Adipocyte (in vitro differentiated cells): ENCODE measurements at regions not wholly inside any gene's neighbourhood (a gene's known extent, or its start where the extent isn't known, plus 50 kb on each side); places are given as distances from the start of the nearest gene placed in this dataset.
A peak's percentile ranks its signal among the peaks of the same experiment; 100 is the strongest.

ENCODE experiments used
- DNase-seq: peaks from one replicate; pipeline ENCODE4 v3.0.0-alpha.2; 2015; ENCODE audit warnings: low read depth
- H3K27me3 ChIP-seq: replicated peaks from 2 replicates; pipeline ENCODE4 v1.7.0; 2013; ENCODE audit warnings: mild to moderate bottlenecking, low read length, moderate library complexity; ENCODE audit not compliant: control insufficient read depth, insufficient read depth
- H3K36me3 ChIP-seq: 2 replicates; pipeline ENCODE4 v1.7.0; 2013; ENCODE audit warnings: low read length, mild to moderate bottlenecking, moderate library complexity; ENCODE audit not compliant: control insufficient read depth, insufficient read depth, severe bottlenecking
- H3K4me1 ChIP-seq: 2 replicates; pipeline ENCODE4 v1.7.0; 2013; ENCODE audit warnings: mild to moderate bottlenecking, low read length, moderate library complexity; ENCODE audit not compliant: control insufficient read depth, insufficient read depth
- H3K4me3 ChIP-seq: 2 replicates; pipeline ENCODE4 v1.7.0; 2013; ENCODE audit warnings: mild to moderate bottlenecking, low read length, moderate library complexity
- H3K9ac ChIP-seq: 2 replicates; pipeline ENCODE4 v1.7.0; 2013; ENCODE audit warnings: mild to moderate bottlenecking, low read length, moderate library complexity
- H3K9me3 ChIP-seq: 2 replicates; pipeline ENCODE4 v1.7.0; 2013; ENCODE audit warnings: mild to moderate bottlenecking, low read length, moderate library complexity; ENCODE audit not compliant: control insufficient read depth

DNA sequence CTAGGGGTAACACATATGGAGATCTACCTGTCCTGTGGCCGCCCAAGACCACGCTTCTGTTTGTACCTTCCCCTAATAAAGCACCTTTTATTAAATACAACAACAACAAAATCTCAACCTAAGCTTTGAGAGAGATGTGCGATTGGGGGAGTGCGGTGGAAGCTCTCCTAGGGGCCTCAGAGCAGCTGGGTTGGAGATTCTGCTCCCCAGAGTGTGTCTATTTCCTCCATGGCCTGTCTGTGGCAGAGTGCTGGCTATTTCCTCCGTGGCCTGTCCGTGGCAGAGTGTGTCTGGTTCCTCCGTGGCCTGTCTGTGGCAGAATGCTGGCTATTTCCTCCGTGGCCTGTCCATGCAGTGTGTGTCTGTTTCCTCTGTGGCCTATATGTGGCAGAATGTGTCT is 139.3 kb upstream of the IPO9 start:
- no peaks in the 10 kb centered on the region for H3K36me3 ChIP-seq
- H3K4me1 ChIP-seq = peaks cover 31% of the 10 kb centered on the region
- H3K9ac ChIP-seq = no peak overlapping the region
- no peak overlapping the region for H3K4me3 ChIP-seq
- no peaks in the 10 kb centered on the region for H3K9me3 ChIP-seq
- DNase-seq = no peak
- H3K27me3 ChIP-seq = no peaks in the 10 kb centered on the region

GRCh38 chr1:201690528-201690927 is 138.4 kb upstream of the IPO9 start:
- DNase-seq = no peak
- peaks cover 40% of the 10 kb centered on the region for H3K4me1 ChIP-seq
- H3K4me3 ChIP-seq = no peak overlapping the region
- H3K36me3 ChIP-seq = no peaks in the 10 kb centered on the region
- H3K9ac ChIP-seq = no peak overlapping the region
- H3K9me3 ChIP-seq = no peaks in the 10 kb centered on the region
- H3K27me3 ChIP-seq = no peaks in the 10 kb centered on the region

DNA sequence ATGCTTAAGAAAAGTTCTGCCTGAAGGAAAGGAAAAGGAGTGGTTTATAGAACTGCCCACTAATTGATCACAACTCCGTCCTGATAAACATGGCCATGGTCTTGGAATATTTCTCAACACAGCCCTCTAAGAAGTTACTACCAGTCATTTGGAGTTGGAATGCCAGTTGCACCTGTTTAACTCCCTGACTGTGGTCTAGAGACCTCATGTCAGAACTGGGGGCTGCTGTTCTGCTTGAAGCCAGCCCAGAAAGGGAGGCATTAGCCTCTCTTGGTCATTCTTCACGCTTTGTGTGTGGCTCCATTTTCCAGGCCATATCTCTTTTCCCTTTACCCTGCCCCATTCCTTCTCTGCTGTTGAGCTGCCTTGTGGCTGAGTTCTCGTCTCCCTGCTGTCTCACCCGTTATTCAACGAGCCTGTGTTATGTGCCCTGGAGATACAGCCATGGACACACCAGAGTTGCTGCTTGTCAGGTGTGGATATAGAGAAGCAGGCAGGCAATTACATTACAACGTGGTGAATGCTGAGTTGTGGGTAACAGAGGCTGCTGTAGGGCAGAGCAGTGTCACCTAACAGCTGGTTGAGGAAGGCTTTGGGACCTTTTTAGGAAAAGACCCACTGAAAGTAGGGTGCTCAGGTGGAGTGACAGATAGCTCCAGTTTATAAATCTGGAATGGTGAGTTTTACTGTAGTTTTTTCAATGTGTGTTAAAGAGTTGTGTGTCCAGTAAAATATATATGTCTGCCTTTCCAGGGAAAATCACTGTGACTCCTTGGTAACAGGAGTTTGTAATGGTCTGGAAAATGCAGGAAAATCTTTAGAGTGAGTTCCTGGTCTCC is 137.0 kb upstream of the IPO9 start:
- no peaks in the 10 kb centered on the region for H3K36me3 ChIP-seq
- H3K9me3 ChIP-seq = no peaks in the 10 kb centered on the region
- no peak for DNase-seq
- H3K27me3 ChIP-seq = no peaks in the 10 kb centered on the region
- no peak overlapping the region for H3K9ac ChIP-seq
- H3K4me3 ChIP-seq = no peak overlapping the region
- peaks cover 47% of the 10 kb centered on the region for H3K4me1 ChIP-seq

DNA sequence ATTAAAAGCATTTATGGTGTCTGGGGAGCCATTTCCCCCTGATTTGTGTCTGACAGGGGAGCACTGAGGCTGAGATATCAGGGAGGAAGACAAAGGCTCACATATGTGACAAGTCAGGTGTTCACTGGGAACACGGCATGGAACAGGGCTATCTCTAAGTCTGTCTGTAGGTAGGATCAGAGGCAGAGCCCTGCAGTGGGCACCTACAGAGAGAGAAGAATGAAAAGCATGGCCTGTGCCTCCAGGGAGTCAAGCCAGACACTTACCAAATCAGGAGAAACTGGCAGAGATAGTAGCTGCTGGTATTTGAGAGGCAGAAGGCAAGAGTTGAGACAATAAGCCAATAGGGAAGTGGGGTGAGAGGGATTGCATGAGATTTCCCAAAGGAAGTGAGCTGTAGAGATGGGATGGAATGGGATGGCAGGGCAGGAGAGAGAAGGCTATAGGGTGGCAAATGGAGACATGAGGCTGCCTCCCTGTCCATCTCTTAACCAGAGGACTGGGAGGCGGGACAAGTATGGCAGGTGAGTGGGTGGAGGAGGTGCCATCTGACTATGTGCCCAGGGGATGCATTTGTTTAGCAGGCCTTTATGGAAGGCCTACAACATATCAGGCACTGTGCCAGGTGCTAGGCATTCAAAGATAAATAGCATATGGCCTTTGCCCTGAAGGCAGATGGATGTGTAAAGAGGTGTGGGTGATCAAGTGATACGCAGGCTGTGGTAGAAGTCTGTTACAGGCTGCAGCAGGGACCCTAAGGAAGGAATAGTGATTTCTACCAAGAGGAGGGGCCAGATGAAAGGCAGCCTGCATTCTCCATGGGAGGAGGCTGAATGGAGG is 136.2 kb upstream of the IPO9 start:
- Histone ChIP-seq H3K9me3 (no peaks in the 10 kb centered on the region), H3K4me1 (peaks cover 52% of the 10 kb centered on the region), H3K36me3 (no peaks in the 10 kb centered on the region), H3K27me3 (no peaks in the 10 kb centered on the region), H3K4me3 (no peak overlapping the region), H3K9ac (no peak overlapping the region)
- no peak for DNase-seq

DNA sequence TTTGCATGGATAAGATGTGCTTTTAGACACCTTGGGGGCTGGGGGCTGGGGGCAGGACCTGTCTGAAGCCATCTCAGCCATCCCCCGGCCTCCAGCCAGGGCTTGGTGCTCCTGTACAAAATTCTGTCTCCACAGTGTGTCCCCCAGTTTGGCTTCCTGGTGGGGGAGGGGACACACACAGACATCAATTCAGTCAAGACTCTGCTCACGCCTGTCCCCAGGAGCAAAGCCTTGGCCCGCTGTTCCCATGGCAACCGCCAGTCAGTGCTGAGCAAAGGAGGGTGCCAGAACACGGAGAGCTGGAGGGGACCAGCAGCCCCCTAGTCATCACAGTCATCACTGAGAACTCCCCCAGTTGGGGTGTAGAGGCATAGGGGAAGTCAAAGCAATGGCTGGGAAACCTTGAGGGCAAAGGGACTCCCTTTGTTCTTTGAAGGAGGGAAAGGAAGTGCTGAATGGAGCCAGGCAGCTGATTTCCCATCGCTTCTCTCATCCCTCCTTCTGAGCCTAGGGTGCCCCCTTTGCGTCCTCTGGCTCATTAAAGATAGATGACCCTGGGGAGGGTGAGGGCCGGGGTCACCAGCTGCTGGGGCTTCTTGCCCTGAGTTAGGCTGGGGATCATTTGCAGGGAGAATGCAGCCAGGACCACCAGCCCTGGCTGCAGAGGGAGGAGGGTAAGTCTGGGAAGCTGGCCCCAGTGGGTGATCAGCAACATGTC is 134.9 kb upstream of the IPO9 start:
- no peak overlapping the region for H3K4me3 ChIP-seq
- H3K4me1 ChIP-seq = peaks cover 57% of the 10 kb centered on the region
- no peaks in the 10 kb centered on the region for H3K27me3 ChIP-seq
- no peak overlapping the region for H3K9ac ChIP-seq
- no peaks in the 10 kb centered on the region for H3K36me3 ChIP-seq
- DNase-seq = no peak
- H3K9me3 ChIP-seq = no peaks in the 10 kb centered on the region

GRCh38 chr1:201694608-201695335 is 134.2 kb upstream of the IPO9 start:
- Histone ChIP-seq H3K9ac (peak overlapping the region; percentile 25), H3K36me3 (no peaks in the 10 kb centered on the region), H3K9me3 (no peaks in the 10 kb centered on the region), H3K27me3 (no peaks in the 10 kb centered on the region), H3K4me3 (no peak overlapping the region), H3K4me1 (peaks cover 57% of the 10 kb centered on the region)
- DNase-seq = no peak

GRCh38 chr1:201695607-201696006 is 133.3 kb upstream of the IPO9 start:
- Histone ChIP-seq H3K36me3 (no peaks in the 10 kb centered on the region), H3K9ac (peak overlapping the region; percentile 78), H3K27me3 (no peaks in the 10 kb centered on the region), H3K4me1 (peaks cover 57% of the 10 kb centered on the region), H3K9me3 (no peaks in the 10 kb centered on the region), H3K4me3 (peak overlapping the region; percentile 34)
- no peak for DNase-seq

DNA sequence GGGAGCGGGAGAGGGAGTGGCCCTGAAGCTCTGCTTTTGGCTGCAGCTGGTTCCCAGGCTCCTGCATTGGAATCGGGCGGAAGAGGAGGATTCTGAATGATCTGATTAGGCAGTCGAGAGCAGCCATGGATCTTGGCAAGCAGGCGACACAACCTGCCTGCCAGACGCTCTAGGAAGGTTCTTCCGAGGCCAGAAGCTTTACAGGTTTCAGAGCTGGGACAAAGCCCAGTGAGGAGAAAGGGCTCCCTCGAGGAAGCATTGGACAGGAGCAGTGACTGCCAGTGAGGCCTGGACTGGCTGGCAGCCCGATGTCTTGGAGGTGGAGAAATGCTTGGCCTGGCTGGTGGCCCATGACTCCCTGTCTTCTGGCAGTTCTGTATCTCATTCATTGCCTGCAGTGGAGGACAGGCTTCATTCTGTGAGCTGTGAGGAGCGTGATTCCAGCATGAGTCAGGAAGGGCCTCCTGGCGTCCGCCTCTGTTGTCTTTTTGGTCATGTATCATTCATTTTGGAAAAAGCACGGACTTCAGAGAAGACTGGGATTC is 132.7 kb upstream of the IPO9 start:
- H3K4me1 ChIP-seq = peaks cover 57% of the 10 kb centered on the region
- H3K36me3 ChIP-seq = no peaks in the 10 kb centered on the region
- peak; percentile 87 for DNase-seq
- H3K9me3 ChIP-seq = no peaks in the 10 kb centered on the region
- no peaks in the 10 kb centered on the region for H3K27me3 ChIP-seq
- H3K9ac ChIP-seq = peak overlapping the region; percentile 78
- peak overlapping the region; percentile 34 for H3K4me3 ChIP-seq

GRCh38 chr1:201697174-201697573 is 131.8 kb upstream of the IPO9 start:
- peaks cover 53% of the 10 kb centered on the region for H3K4me1 ChIP-seq
- DNase-seq = no peak
- no peaks in the 10 kb centered on the region for H3K36me3 ChIP-seq

DNA sequence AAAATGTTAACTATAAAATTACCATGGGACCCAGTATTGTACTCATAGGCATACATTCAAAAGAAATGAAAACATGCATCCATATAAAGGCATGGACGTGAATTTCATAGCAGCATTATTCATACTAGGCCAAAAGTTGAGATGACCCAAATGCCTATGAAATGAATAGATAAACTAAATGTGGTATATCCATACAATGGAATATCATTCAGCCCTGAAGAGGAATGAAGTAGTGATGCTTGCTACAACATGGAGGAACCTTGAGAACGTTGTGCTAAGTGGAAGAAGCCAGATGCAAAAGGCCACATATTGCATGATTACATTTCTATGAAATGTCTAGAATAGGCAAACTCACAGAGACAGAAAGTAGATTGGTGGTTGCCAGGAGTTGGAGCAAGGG is 127.1 kb upstream of the IPO9 start:
- Histone ChIP-seq H3K9ac (no peak overlapping the region), H3K4me1 (peaks cover 58% of the 10 kb centered on the region), H3K9me3 (no peaks in the 10 kb centered on the region), H3K36me3 (no peaks in the 10 kb centered on the region), H3K27me3 (no peaks in the 10 kb centered on the region), H3K4me3 (no peak overlapping the region)
- DNase-seq = no peak

More at GRCh38 chr1:201697174-201697573, 131.8 kb upstream of the IPO9 start:
- H3K9me3 ChIP-seq = no peaks in the 10 kb centered on the region
- H3K9ac ChIP-seq = peak overlapping the region; percentile 76
- H3K27me3 ChIP-seq = no peaks in the 10 kb centered on the region
- peak overlapping the region; percentile 20 for H3K4me3 ChIP-seq
